IPS-18a (cell line): ENCODE measurements at regions not wholly inside any gene's neighbourhood (a gene's known extent, or its start where the extent isn't known, plus 50 kb on each side); places are given as distances from the start of the nearest gene placed in this dataset.

Experiments used
- H3K27ac ChIP-seq: one replicate; pipeline ENCODE4 v1.5.1; 2013; ENCODE audit warnings: low read length
- H3K27me3 ChIP-seq: one replicate; pipeline ENCODE4 v1.6.1; 2013; ENCODE audit warnings: mild to moderate bottlenecking, low read length; ENCODE audit not compliant: control insufficient read depth, insufficient read depth
- H3K36me3 ChIP-seq: one replicate; pipeline ENCODE4 v1.6.1; 2013; ENCODE audit warnings: low read depth, low read length; ENCODE audit not compliant: control insufficient read depth
- H3K4me1 ChIP-seq: one replicate; pipeline ENCODE4 v1.6.1; 2013; ENCODE audit warnings: low read depth, low read length; ENCODE audit not compliant: control insufficient read depth
- H3K4me3 ChIP-seq: one replicate; pipeline ENCODE4 v1.5.1; 2013; ENCODE audit warnings: low read length
- H3K9ac ChIP-seq: one replicate; pipeline ENCODE4 v1.6.1; 2013; ENCODE audit warnings: mild to moderate bottlenecking, low read length, moderate library complexity
- H3K9me3 ChIP-seq: one replicate; pipeline ENCODE4 v1.6.1; 2013; ENCODE audit warnings: low read depth, low read length; ENCODE audit not compliant: control insufficient read depth

- no peak overlapping the region for H3K9ac ChIP-seq
These were observed 481.4 kb downstream of the ADRA2A start for GRCh38 chr10:111558211-111558610.

GRCh38 chr10:111560027-111560426 lies 483.2 kb downstream of the ADRA2A start:
- Histone ChIP-seq H3K27me3 (no peaks in the 10 kb centered on the region), H3K9me3 (no peaks in the 10 kb centered on the region), H3K4me3 (no peak overlapping the region)

More at GRCh38 chr10:111558211-111558610, 481.4 kb downstream of the ADRA2A start:
- H3K27me3 ChIP-seq, result no peaks in the 10 kb centered on the region
- no peaks in the 10 kb centered on the region for H3K36me3 ChIP-seq
- H3K4me3 ChIP-seq, result no peak overlapping the region
- H3K9me3 ChIP-seq, result no peaks in the 10 kb centered on the region
- no peak overlapping the region for H3K27ac ChIP-seq
- H3K4me1 ChIP-seq, result peaks cover 8% of the 10 kb centered on the region

GRCh38 chr10:111561124-111561523 lies 484.3 kb downstream of the ADRA2A start:
- Histone ChIP-seq H3K27ac (no peak overlapping the region), H3K9me3 (no peaks in the 10 kb centered on the region), H3K9ac (no peak overlapping the region), H3K27me3 (no peaks in the 10 kb centered on the region), H3K4me3 (no peak overlapping the region), H3K4me1 (peaks cover 16% of the 10 kb centered on the region), H3K36me3 (no peaks in the 10 kb centered on the region)

More at GRCh38 chr10:111560027-111560426, 483.2 kb downstream of the ADRA2A start:
- Histone ChIP-seq H3K36me3 (no peaks in the 10 kb centered on the region), H3K4me1 (peaks cover 16% of the 10 kb centered on the region), H3K27ac (no peak overlapping the region), H3K9ac (no peak overlapping the region)

- no peak overlapping the region for H3K27ac ChIP-seq
- peaks cover 16% of the 10 kb centered on the region for H3K4me1 ChIP-seq
- no peaks in the 10 kb centered on the region for H3K9me3 ChIP-seq
- no peaks in the 10 kb centered on the region for H3K27me3 ChIP-seq
- H3K36me3 ChIP-seq, result no peaks in the 10 kb centered on the region
- H3K9ac ChIP-seq, result no peak overlapping the region
- H3K4me3 ChIP-seq, result no peak overlapping the region
These were observed 488.7 kb downstream of the ADRA2A start for GRCh38 chr10:111565542-111565941.

GRCh38 chr10:111578076-111578475 lies 501.2 kb downstream of the ADRA2A start:
- no peaks in the 10 kb centered on the region for H3K9me3 ChIP-seq
- no peaks in the 10 kb centered on the region for H3K4me1 ChIP-seq
- no peaks in the 10 kb centered on the region for H3K27me3 ChIP-seq
- no peak overlapping the region for H3K27ac ChIP-seq
- no peak overlapping the region for H3K9ac ChIP-seq
- no peaks in the 10 kb centered on the region for H3K36me3 ChIP-seq
- no peak overlapping the region for H3K4me3 ChIP-seq

- Histone ChIP-seq H3K27me3 (no peaks in the 10 kb centered on the region), H3K9ac (no peak overlapping the region), H3K27ac (no peak overlapping the region), H3K9me3 (no peaks in the 10 kb centered on the region), H3K4me1 (no peaks in the 10 kb centered on the region), H3K36me3 (no peaks in the 10 kb centered on the region), H3K4me3 (no peak overlapping the region)
These were observed 502.6 kb downstream of the ADRA2A start for GRCh38 chr10:111579473-111579872.

GRCh38 chr10:111590703-111591102 lies 513.9 kb downstream of the ADRA2A start:
- Histone ChIP-seq H3K9ac (no peak overlapping the region), H3K4me1 (no peaks in the 10 kb centered on the region), H3K9me3 (no peaks in the 10 kb centered on the region), H3K36me3 (no peaks in the 10 kb centered on the region), H3K27ac (no peak overlapping the region), H3K27me3 (no peaks in the 10 kb centered on the region), H3K4me3 (no peak overlapping the region)

GRCh38 chr10:111593578-111593977 lies 516.7 kb downstream of the ADRA2A start:
- Histone ChIP-seq H3K4me1 (peaks cover 5% of the 10 kb centered on the region), H3K27me3 (no peaks in the 10 kb centered on the region), H3K9me3 (no peaks in the 10 kb centered on the region), H3K9ac (no peak overlapping the region), H3K36me3 (no peaks in the 10 kb centered on the region), H3K4me3 (no peak overlapping the region), H3K27ac (no peak overlapping the region)

- Histone ChIP-seq H3K27ac (no peak overlapping the region), H3K36me3 (no peaks in the 10 kb centered on the region), H3K9ac (no peak overlapping the region), H3K4me3 (no peak overlapping the region), H3K4me1 (peaks cover 5% of the 10 kb centered on the region), H3K9me3 (no peaks in the 10 kb centered on the region), H3K27me3 (no peaks in the 10 kb centered on the region)
These were observed 518.3 kb downstream of the ADRA2A start for GRCh38 chr10:111595173-111595572.

GRCh38 chr10:111598433-111599059 lies 521.7 kb downstream of the ADRA2A start:
- H3K27me3 ChIP-seq, result no peaks in the 10 kb centered on the region
- peaks cover 9% of the 10 kb centered on the region for H3K4me1 ChIP-seq
- no peaks in the 10 kb centered on the region for H3K36me3 ChIP-seq
- no peak overlapping the region for H3K27ac ChIP-seq
- no peaks in the 10 kb centered on the region for H3K9me3 ChIP-seq
- no peak overlapping the region for H3K9ac ChIP-seq
- no peak overlapping the region for H3K4me3 ChIP-seq

GRCh38 chr10:111599943-111600342 lies 523.1 kb downstream of the ADRA2A start:
- H3K4me3 ChIP-seq, result no peak overlapping the region
- H3K27me3 ChIP-seq, result no peaks in the 10 kb centered on the region
- no peaks in the 10 kb centered on the region for H3K9me3 ChIP-seq
- H3K36me3 ChIP-seq, result no peaks in the 10 kb centered on the region
- H3K9ac ChIP-seq, result no peak overlapping the region
- H3K27ac ChIP-seq, result no peak overlapping the region
- H3K4me1 ChIP-seq, result peaks cover 9% of the 10 kb centered on the region

GRCh38 chr10:111600772-111601171 lies 523.9 kb downstream of the ADRA2A start:
- H3K4me1 ChIP-seq, result peaks cover 9% of the 10 kb centered on the region
- H3K4me3 ChIP-seq, result no peak overlapping the region
- H3K27ac ChIP-seq, result no peak overlapping the region
- no peaks in the 10 kb centered on the region for H3K36me3 ChIP-seq
- H3K9me3 ChIP-seq, result no peaks in the 10 kb centered on the region
- H3K9ac ChIP-seq, result no peak overlapping the region
- H3K27me3 ChIP-seq, result no peaks in the 10 kb centered on the region
